Cardiac muscle cell (in vitro differentiated cells and primary cell): ENCODE measurements at regions not wholly inside any gene's neighbourhood (a gene's known extent, or its start where the extent isn't known, plus 50 kb on each side); places are given as distances from the start of the nearest gene placed in this dataset.

Experiments
- DNase-seq, 2 donors: peaks; one replicate each; pipeline versions ENCODE4 v3.0.0 to v3.0.0-alpha.2; 2010 to 2017; ENCODE audit warnings: low read depth in 1 of 2, low spot score in 1 of 2
- H3K27ac ChIP-seq: fragments of 200-600 bp; sonication (generic); 2 replicates; pipeline ENCODE4 v1.5.1; 2016
- H3K27me3 ChIP-seq: fragments of 200-600 bp; sonication (generic); 2 replicates; pipeline ENCODE4 v1.6.0; 2016; ENCODE audit warnings: control low read depth
- H3K36me3 ChIP-seq: fragments of 200-600 bp; sonication (generic); 2 replicates; pipeline ENCODE4 v1.5.1; 2016; ENCODE audit warnings: control low read depth
- H3K4me1 ChIP-seq: fragments of 200-600 bp; sonication (generic); 2 replicates; pipeline ENCODE4 v1.8.1; 2017; ENCODE audit warnings: low read depth, mild to moderate bottlenecking, mixed run types
- H3K4me3 ChIP-seq: fragments of 200-600 bp; sonication (generic); 2 replicates; pipeline ENCODE4 v1.5.1; 2016; ENCODE audit warnings: mild to moderate bottlenecking
- H3K9me3 ChIP-seq: fragments of 200-600 bp; sonication (generic); 2 replicates; pipeline ENCODE4 v1.5.1; 2017; ENCODE audit warnings: low read depth, mild to moderate bottlenecking, control low read depth
- TF ChIP-seq, protein P1 (sequence below): IDR thresholded peaks from 2 replicates; pipeline ENCODE4 v1.5.1; 2012; ENCODE audit warnings: low read depth, mild to moderate bottlenecking, low read length

DNA sequence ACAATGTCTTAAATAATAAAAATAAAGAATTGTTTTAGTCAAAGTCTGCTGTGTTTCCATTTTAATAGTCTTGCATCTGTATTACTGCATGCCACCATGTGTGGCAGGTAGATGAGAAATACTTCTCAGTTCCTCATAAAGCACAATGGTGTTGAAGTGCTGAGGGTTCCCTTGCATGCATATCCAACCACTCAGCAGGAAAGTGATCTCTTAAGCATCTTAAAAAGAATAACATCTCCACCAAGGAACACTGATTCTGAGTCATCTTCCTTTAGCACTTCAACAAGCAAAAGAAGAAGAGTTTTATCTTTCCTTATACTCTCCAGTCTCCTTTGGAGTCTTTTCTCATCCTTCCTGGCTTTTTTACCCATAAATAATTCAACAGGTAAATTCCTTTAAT is 602.0 kb downstream of the TBL1XR1 start:
- Histone ChIP-seq H3K9me3 (no peaks in the 10 kb centered on the region), H3K4me3 (no peak overlapping the region), H3K36me3 (no peaks in the 10 kb centered on the region), H3K27me3 (no peaks in the 10 kb centered on the region), H3K27ac (no peak overlapping the region), H3K4me1 (no peaks in the 10 kb centered on the region)
- no peak for DNase-seq
- TF ChIP-seq, protein P1, sequence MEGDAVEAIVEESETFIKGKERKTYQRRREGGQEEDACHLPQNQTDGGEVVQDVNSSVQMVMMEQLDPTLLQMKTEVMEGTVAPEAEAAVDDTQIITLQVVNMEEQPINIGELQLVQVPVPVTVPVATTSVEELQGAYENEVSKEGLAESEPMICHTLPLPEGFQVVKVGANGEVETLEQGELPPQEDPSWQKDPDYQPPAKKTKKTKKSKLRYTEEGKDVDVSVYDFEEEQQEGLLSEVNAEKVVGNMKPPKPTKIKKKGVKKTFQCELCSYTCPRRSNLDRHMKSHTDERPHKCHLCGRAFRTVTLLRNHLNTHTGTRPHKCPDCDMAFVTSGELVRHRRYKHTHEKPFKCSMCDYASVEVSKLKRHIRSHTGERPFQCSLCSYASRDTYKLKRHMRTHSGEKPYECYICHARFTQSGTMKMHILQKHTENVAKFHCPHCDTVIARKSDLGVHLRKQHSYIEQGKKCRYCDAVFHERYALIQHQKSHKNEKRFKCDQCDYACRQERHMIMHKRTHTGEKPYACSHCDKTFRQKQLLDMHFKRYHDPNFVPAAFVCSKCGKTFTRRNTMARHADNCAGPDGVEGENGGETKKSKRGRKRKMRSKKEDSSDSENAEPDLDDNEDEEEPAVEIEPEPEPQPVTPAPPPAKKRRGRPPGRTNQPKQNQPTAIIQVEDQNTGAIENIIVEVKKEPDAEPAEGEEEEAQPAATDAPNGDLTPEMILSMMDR = no peak

DNA sequence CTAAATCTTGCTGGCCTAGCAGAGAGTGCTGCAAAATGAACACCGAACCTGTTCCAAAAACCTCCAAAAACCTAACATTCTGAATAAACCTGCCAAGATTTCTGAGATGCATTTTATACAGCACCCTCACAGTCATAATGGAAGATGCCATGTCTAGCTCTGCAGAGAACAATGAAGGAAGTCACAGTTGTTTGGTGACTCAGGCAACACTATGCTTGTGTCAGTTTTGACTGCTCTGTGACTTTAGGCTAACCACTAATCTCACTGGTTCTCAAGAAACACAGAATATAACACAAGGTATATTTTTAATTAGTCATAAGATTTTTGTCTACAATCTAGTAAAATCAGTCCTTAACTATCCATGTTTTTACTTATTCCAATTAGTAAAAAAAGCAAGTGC is 606.6 kb downstream of the TBL1XR1 start:
- H3K4me3 ChIP-seq = no peak overlapping the region
- no peaks in the 10 kb centered on the region for H3K36me3 ChIP-seq
- H3K27me3 ChIP-seq = no peaks in the 10 kb centered on the region
- no peaks in the 10 kb centered on the region for H3K9me3 ChIP-seq
- H3K27ac ChIP-seq = no peak overlapping the region
- H3K4me1 ChIP-seq = no peaks in the 10 kb centered on the region
- TF ChIP-seq, protein P1 = no peak
- DNase-seq = no peak

DNA sequence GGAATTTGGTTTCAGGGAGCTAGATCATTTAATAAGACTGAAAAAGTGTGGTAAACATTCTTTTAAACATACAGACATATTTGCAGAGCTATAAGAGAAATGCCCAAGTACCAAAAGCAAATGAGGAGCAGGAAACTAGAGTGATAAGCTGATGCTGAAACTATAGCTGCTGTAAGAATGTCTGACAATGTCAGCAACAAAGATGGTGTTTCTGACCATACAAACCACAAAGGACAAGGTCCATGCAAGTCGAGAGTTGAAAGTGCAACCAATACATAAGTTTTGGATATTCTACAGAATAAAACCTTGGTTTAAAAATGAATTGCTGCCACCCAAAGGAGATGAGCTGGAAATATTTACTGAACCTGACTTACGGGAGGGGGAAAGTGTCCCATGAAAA is 610.2 kb downstream of the TBL1XR1 start:
- Histone ChIP-seq H3K4me3 (no peak overlapping the region), H3K27ac (no peak overlapping the region), H3K36me3 (no peaks in the 10 kb centered on the region), H3K9me3 (no peaks in the 10 kb centered on the region), H3K4me1 (no peaks in the 10 kb centered on the region), H3K27me3 (no peaks in the 10 kb centered on the region)
- peak in 1 of 2 donors; percentile 15 for DNase-seq
- TF ChIP-seq, protein P1 = no peak

DNA sequence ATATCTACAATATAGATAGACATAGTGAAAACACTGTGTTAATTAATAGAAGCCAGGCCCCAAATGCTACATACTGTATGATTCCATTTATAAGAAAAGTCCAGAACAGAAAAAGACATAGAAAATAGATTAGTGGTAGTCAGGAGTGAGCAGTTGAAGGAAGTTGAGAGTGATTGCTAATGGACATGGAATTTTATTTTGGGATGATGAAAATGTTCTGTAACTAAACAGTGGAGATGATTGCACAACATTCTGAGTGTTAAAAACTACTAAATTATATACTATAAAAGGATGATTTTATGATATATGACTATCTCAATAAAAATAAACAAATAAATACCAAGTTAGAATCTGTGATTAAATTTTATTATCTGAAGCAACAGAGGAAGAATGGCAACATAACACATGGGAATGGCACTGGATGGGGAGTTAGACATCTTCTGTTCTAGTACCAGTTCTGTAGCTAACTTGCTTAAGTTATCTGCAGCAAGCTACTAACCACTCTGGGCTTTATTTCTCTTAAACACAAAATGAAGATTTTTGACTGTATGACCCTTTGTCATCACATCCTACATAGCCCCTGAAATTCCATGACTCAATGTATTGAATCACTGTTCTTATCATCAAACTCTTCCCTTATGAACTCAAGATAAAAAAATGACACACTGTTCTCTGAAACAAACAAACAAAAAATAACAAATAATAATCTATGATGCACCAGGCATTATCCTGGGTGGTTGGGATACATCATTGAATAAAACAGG is 612.7 kb downstream of the TBL1XR1 start:
- TF ChIP-seq, protein P1 = no peak
- no peaks in the 10 kb centered on the region for H3K36me3 ChIP-seq
- H3K9me3 ChIP-seq = no peaks in the 10 kb centered on the region
- H3K4me3 ChIP-seq = no peak overlapping the region
- H3K4me1 ChIP-seq = no peaks in the 10 kb centered on the region
- DNase-seq = peak in 1 of 2 donors; percentile 69
- no peaks in the 10 kb centered on the region for H3K27me3 ChIP-seq
- H3K27ac ChIP-seq = no peak overlapping the region

DNA sequence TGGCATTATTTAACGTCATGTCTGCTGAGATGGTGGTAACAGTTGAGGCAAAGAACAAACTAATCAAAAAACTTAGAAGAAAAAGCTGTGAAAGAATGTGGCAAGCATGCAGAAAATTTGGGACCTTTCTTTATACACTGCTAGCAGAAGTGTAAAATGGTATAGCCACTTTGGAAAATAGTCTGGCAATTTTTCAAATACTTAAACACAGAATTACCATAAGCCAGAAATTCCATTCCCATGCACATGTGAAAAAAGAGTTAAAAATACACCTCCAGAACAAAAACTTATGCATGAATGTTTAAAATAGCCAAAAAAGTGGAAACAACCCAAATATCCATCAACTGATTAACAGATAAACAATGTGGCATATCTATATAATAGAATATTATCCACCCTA is 613.3 kb downstream of the TBL1XR1 start:
- Histone ChIP-seq H3K4me1 (no peaks in the 10 kb centered on the region), H3K36me3 (no peaks in the 10 kb centered on the region), H3K9me3 (no peaks in the 10 kb centered on the region), H3K27me3 (no peaks in the 10 kb centered on the region), H3K27ac (no peak overlapping the region), H3K4me3 (no peak overlapping the region)
- TF ChIP-seq, protein P1 = no peak
- peak in 1 of 2 donors; percentile 8 for DNase-seq
